ENCODE measurements at regions not wholly inside any gene's neighbourhood (a gene's known extent, or its start where the extent isn't known, plus 50 kb on each side); places are given as distances from the start of the nearest gene placed in this dataset. TPM values are rescaled to one million over a fixed set of nuclear protein-coding genes. Genes with fewer than 3 reads are reported as not detected.

Small RNA genes in the stretch of these regions (small RNA-seq; reads per million reads assigned to genes)
- not detected for gene AL133393.1
- 206 reads per million, percentile 99 among the genes with 10 or more reads in this experiment for gene RNA5SP202

All from K562 (cell line).